ENCODE measurements at regions not wholly inside any gene's neighbourhood (a gene's known extent, or its start where the extent isn't known, plus 50 kb on each side); places are given as distances from the start of the nearest gene placed in this dataset.

DNA sequence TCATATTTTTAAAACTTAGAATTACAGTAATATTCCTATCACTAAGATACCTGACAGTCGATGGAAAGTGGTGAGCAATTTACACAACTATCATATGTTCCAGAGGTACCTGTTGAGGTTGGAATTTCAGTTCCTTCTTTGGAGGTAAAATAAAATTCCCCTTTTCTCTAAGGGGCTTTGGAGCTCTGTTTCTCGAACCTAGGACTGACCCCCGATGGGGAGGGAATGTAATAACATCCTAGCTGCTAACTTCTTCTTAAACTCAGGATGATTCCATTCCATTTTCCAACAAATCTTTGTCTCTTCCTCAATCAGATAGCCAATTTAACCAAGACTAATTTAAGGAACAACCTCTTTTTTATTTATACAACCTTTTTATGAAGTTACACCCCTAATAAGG, 1069.8 kb downstream of the NLGN4Y start:
- H3K27ac ChIP-seq (ENCODE audit: low read depth, low read length, poor library complexity, severe bottlenecking) = no peak overlapping the region
- H3K9ac ChIP-seq (ENCODE audit: low read length) = no peak overlapping the region
- H3K4me1 ChIP-seq (ENCODE audit: insufficient read depth, low read length, severe bottlenecking) = no peaks in the 10 kb centered on the region
- no peaks in the 10 kb centered on the region for H3K79me2 ChIP-seq (ENCODE audit: insufficient read depth, low read length)
- H3K4me3 ChIP-seq (ENCODE audit: low read depth, low read length, poor library complexity, severe bottlenecking) = no peak overlapping the region
- no peaks in the 10 kb centered on the region for H3K27me3 ChIP-seq (ENCODE audit: insufficient read depth, low read length)
- no peaks in the 10 kb centered on the region for H3F3A ChIP-seq (ENCODE audit: insufficient read depth, low read length)
- H4K20me1 ChIP-seq (ENCODE audit: insufficient read depth, low read length) = no peaks in the 10 kb centered on the region
- TF ChIP-seq, protein P1, sequence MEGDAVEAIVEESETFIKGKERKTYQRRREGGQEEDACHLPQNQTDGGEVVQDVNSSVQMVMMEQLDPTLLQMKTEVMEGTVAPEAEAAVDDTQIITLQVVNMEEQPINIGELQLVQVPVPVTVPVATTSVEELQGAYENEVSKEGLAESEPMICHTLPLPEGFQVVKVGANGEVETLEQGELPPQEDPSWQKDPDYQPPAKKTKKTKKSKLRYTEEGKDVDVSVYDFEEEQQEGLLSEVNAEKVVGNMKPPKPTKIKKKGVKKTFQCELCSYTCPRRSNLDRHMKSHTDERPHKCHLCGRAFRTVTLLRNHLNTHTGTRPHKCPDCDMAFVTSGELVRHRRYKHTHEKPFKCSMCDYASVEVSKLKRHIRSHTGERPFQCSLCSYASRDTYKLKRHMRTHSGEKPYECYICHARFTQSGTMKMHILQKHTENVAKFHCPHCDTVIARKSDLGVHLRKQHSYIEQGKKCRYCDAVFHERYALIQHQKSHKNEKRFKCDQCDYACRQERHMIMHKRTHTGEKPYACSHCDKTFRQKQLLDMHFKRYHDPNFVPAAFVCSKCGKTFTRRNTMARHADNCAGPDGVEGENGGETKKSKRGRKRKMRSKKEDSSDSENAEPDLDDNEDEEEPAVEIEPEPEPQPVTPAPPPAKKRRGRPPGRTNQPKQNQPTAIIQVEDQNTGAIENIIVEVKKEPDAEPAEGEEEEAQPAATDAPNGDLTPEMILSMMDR (IDR thresholded peaks at IDR 0.05; ENCODE audit: low read length) = no peak
- no peak for TF ChIP-seq EZH2 (IDR thresholded peaks at IDR 0.05; ENCODE audit: borderline replicate concordance, low read length)
- no peak overlapping the region for H3K4me2 ChIP-seq (ENCODE audit: low read length)
- no peaks in the 10 kb centered on the region for H3K9me2 ChIP-seq (ENCODE audit: low read depth, low read length)
- H2AFZ ChIP-seq (ENCODE audit: low read length) = no peak overlapping the region
- no peaks in the 10 kb centered on the region for H3K36me3 ChIP-seq (ENCODE audit: insufficient read depth, low read length)
- H3K9me3 ChIP-seq (ENCODE audit: low read length) = no peaks in the 10 kb centered on the region

DNA sequence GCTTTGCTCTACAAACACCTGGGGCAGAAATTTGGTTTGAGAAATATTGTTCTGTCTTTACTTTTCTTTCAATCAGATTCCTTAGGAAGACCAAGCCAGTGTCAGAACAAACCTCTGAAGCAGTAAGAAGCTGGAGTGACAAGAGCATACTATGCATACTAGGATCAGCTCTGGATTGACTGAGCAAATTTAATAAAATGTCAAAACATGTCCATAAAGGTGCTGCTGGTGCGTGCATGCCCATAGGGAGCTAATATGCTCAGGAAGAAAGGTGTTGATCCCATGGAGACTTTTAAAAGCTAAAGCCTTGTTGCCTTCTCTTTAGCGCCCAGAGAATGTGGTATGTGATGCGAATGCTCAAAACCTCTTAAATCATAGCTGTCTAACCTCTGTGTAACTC, 1076.2 kb downstream of the NLGN4Y start:
- no peaks in the 10 kb centered on the region for H3K79me2 ChIP-seq (ENCODE audit: insufficient read depth, low read length)
- H3K27me3 ChIP-seq (ENCODE audit: insufficient read depth, low read length) = no peaks in the 10 kb centered on the region
- no peaks in the 10 kb centered on the region for H3K9me3 ChIP-seq (ENCODE audit: low read length)
- H3K36me3 ChIP-seq (ENCODE audit: insufficient read depth, low read length) = no peaks in the 10 kb centered on the region
- H3K4me3 ChIP-seq (ENCODE audit: low read depth, low read length, poor library complexity, severe bottlenecking) = no peak overlapping the region
- H3K4me2 ChIP-seq (ENCODE audit: low read length) = no peak overlapping the region
- no peaks in the 10 kb centered on the region for H3K9me2 ChIP-seq (ENCODE audit: low read depth, low read length)
- H3K9ac ChIP-seq (ENCODE audit: low read length) = no peak overlapping the region
- H4K20me1 ChIP-seq (ENCODE audit: insufficient read depth, low read length) = no peaks in the 10 kb centered on the region
- H3K4me1 ChIP-seq (ENCODE audit: insufficient read depth, low read length, severe bottlenecking) = no peaks in the 10 kb centered on the region
- no peak overlapping the region for H3K27ac ChIP-seq (ENCODE audit: low read depth, low read length, poor library complexity, severe bottlenecking)
- H3F3A ChIP-seq (ENCODE audit: insufficient read depth, low read length) = no peaks in the 10 kb centered on the region
- no peak for TF ChIP-seq EZH2 (IDR thresholded peaks at IDR 0.05; ENCODE audit: borderline replicate concordance, low read length)
- TF ChIP-seq, protein P1 (IDR thresholded peaks at IDR 0.05; ENCODE audit: low read length) = no peak
- H2AFZ ChIP-seq (ENCODE audit: low read length) = no peak overlapping the region

DNA sequence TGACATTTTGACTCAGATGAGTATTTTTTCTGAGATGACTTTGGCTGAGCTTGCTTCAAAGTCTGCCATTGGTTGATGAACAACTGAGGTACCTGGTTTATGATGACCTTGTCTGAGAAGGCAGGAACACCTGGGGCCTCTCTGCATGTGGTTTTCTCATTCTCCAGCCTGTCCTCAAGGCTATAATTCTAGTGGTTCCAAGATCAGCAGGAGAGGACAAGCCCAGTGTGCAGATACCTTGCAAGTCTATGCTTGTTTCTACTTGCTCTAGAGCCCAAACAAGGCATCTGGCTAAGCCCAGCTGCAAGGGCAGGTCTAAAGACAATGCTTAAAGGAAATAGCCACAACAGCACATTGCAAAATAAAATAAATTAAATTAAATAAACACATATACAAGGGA, 1100.0 kb downstream of the NLGN4Y start:
- Histone ChIP-seq H3K4me3 (ENCODE audit: low read depth, low read length, poor library complexity, severe bottlenecking) (no peak overlapping the region), H3K4me1 (ENCODE audit: insufficient read depth, low read length, severe bottlenecking) (no peaks in the 10 kb centered on the region), H3F3A (ENCODE audit: insufficient read depth, low read length) (no peaks in the 10 kb centered on the region), H3K9me3 (ENCODE audit: low read length) (no peaks in the 10 kb centered on the region), H3K4me2 (ENCODE audit: low read length) (no peak overlapping the region), H3K27me3 (ENCODE audit: insufficient read depth, low read length) (no peaks in the 10 kb centered on the region), H3K27ac (ENCODE audit: low read depth, low read length, poor library complexity, severe bottlenecking) (no peak overlapping the region), H3K79me2 (ENCODE audit: insufficient read depth, low read length) (no peaks in the 10 kb centered on the region), H3K9ac (ENCODE audit: low read length) (no peak overlapping the region), H2AFZ (ENCODE audit: low read length) (no peak overlapping the region), H3K36me3 (ENCODE audit: insufficient read depth, low read length) (no peaks in the 10 kb centered on the region), H4K20me1 (ENCODE audit: insufficient read depth, low read length) (no peaks in the 10 kb centered on the region), H3K9me2 (ENCODE audit: low read depth, low read length) (no peaks in the 10 kb centered on the region)
- TF ChIP-seq, protein P1 (IDR thresholded peaks at IDR 0.05; ENCODE audit: low read length) = no peak
- TF ChIP-seq EZH2 (IDR thresholded peaks at IDR 0.05; ENCODE audit: borderline replicate concordance, low read length) = no peak

Measured in OCI-LY1 (cell line).